Mucosa of descending colon (tissue), 3 donors: ENCODE measurements at regions not wholly inside any gene's neighbourhood (a gene's known extent, or its start where the extent isn't known, plus 50 kb on each side); places are given as distances from the start of the nearest gene placed in this dataset.

Experiments used
- ATAC-seq: fragments of 200-7000 bp; cut with Tn5 transposase; one replicate; pipeline ENCODE4 v1.9.1; 2020; ENCODE audit warnings: mild to moderate bottlenecking, moderate library complexity
- DNase-seq, 3 donors: peaks; one replicate each; pipeline ENCODE4 v3.0.0-alpha.2; 2020
- H3K36me3 ChIP-seq: fragments of 200-600 bp; one replicate; pipeline ENCODE4 v1.8.0; 2021; ENCODE audit warnings: low read depth, mild to moderate bottlenecking
- H3K4me1 ChIP-seq: fragments of 200-600 bp; one replicate; pipeline ENCODE4 v1.8.0; 2021; ENCODE audit warnings: low read depth, mild to moderate bottlenecking
- H3K4me3 ChIP-seq: fragments of 200-600 bp; one replicate; pipeline ENCODE4 v1.8.0; 2021; ENCODE audit warnings: mild to moderate bottlenecking
- H3K9me3 ChIP-seq: fragments of 200-600 bp; one replicate; pipeline ENCODE4 v1.8.0; 2021; ENCODE audit warnings: mild to moderate bottlenecking
- CTCF ChIP-seq: fragments of 200-600 bp; IDR thresholded peaks from one replicate; pipeline ENCODE4 v1.8.0; 2022; ENCODE audit warnings: antibody characterized with exemption, mild to moderate bottlenecking
- intact Hi-C, 2 donors: fragments of 100-400 bp; cut with DNase I in 1 of 2; cut with micrococcal nuclease in 1 of 2; formaldehyde crosslinking; loops; one replicate each; pipeline versions ENCODE4 v1.11.0 to v1.11.1; 2022; cut with DNase I, micrococcal nuclease
- donor health status: DM: no; HTN: no; CAD: no; lungs with moderate emphysema.
- donor health status: DM: no; HTN: no; CAD: no.
- donor health status: DM: no; HTN: yes; CAD: no.

- TF ChIP-seq CTCF, result no peak
- Histone ChIP-seq H3K9me3 (no peaks in the 10 kb centered on the region), H3K4me3 (no peak overlapping the region), H3K36me3 (no peaks in the 10 kb centered on the region), H3K4me1 (no peaks in the 10 kb centered on the region)
- intact Hi-C loops, result no loop called here
- ATAC-seq (peak; percentile 94), DNase-seq (peak; percentile 44 to 66 (median 46))
Measured at GRCh38 chr2:6506859-6507258, 358.8 kb downstream of the CMPK2 start.

- no peak for ATAC-seq
- H3K36me3 ChIP-seq, result no peaks in the 10 kb centered on the region
- H3K4me1 ChIP-seq, result no peaks in the 10 kb centered on the region
- H3K9me3 ChIP-seq, result no peaks in the 10 kb centered on the region
- intact Hi-C loops, result no loop called here
- no peak for TF ChIP-seq CTCF
- DNase-seq, result no peak
- H3K4me3 ChIP-seq, result no peak overlapping the region
Measured at GRCh38 chr2:6510532-6510931, 355.2 kb downstream of the CMPK2 start.

DNA sequence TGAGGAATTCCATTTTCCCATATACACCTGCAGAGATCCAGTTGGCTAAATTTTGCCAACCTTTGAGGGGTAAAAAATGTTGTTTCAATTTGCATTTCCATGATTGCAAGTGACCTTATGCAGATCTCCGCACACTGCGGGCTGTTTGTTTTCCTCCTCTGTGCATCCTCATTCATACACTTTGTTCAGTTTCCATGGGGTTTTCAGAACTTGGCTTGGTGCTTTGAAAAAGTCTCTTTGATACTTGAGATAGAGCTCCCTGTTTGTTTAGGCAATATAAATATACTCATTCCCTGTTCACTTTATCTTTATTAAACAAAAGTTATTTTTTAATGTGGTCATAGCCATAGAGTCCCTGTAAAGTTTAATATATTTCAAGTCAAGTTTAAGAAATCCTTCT, 353.1 kb downstream of the CMPK2 start:
- H3K4me1 ChIP-seq, result no peaks in the 10 kb centered on the region
- ATAC-seq (no peak), DNase-seq (no peak)
- no peak overlapping the region for H3K4me3 ChIP-seq
- no peaks in the 10 kb centered on the region for H3K36me3 ChIP-seq
- TF ChIP-seq CTCF, result no peak
- no peaks in the 10 kb centered on the region for H3K9me3 ChIP-seq
- intact Hi-C loops, result no loop called here

GRCh38 chr2:6516674-6517073, 349.0 kb downstream of the CMPK2 start:
- no peak for DNase-seq
- ATAC-seq, result no peak
- Histone ChIP-seq H3K4me1 (no peaks in the 10 kb centered on the region), H3K9me3 (no peaks in the 10 kb centered on the region), H3K36me3 (no peaks in the 10 kb centered on the region), H3K4me3 (no peak overlapping the region)
- intact Hi-C loops, result no loop called here
- TF ChIP-seq CTCF, result no peak

- no peak for ATAC-seq
- intact Hi-C loops, result no loop called here
- Histone ChIP-seq H3K4me3 (no peak overlapping the region), H3K36me3 (no peaks in the 10 kb centered on the region), H3K9me3 (no peaks in the 10 kb centered on the region), H3K4me1 (no peaks in the 10 kb centered on the region)
- TF ChIP-seq CTCF, result no peak
- no peak for DNase-seq
Measured at GRCh38 chr2:6518361-6518760, 347.3 kb downstream of the CMPK2 start.

GRCh38 chr2:6523476-6523875, 342.2 kb downstream of the CMPK2 start:
- DNase-seq (no peak), ATAC-seq (no peak)
- Histone ChIP-seq H3K4me3 (no peak overlapping the region), H3K36me3 (no peaks in the 10 kb centered on the region), H3K9me3 (no peaks in the 10 kb centered on the region), H3K4me1 (no peaks in the 10 kb centered on the region)
- intact Hi-C loops, result no loop called here
- TF ChIP-seq CTCF, result no peak
